ENCODE measurements at regions not wholly inside any gene's neighbourhood (a gene's known extent, or its start where the extent isn't known, plus 50 kb on each side); places are given as distances from the start of the nearest gene placed in this dataset.

DNA sequence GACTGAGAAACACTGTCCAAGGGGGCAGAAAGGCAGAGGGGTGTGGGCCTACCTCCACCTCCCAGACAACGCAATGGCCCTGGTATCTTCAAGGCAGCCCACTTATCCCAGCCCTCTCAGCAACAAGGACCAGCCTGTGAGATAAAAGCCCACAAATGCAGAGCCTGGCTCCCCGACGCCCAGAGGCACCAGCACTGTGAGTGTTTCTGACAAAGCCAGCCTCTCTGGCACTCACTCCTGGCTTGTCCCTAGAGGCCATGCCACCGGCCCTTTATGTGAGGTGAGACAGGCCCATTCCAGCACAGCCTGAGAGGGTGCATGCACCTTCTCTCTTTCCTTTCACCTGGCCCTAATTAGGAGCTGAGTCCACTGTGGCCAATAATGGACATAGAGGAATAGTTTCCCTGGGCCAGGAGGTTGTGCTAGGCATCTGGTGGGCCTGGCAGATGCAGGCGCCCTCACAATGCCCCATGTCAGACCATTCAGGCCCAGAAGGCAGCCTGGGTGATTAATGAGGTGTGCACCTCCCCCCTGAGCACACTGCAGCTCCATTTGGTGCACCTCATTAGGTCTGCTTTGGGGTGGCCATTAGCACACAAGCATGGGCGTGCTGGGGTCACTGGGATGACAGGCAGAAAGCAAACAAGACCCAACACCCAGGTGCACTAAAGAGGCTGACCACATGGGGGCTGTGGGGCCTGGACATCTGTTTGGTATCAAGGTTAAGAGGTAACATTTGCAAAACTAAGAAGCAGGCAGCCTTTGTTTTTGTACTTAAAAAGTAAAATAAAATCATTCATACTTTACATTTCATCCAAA is 176.0 kb downstream of the MED10 start:
- Histone ChIP-seq H3K4me3 (ENCODE audit: low read depth in 1 of 2, low read length in 2 of 2) (no peak overlapping the region), H3K9me3 (ENCODE audit: control insufficient read depth in 1 of 2, low read length in 2 of 2) (no peaks in the 10 kb centered on the region), H3K36me3 (ENCODE audit: control insufficient read depth in 1 of 2, insufficient read depth in 2 of 2, low read length in 2 of 2) (no peaks in the 10 kb centered on the region), H3K4me1 (ENCODE audit: control insufficient read depth in 1 of 2, insufficient read depth in 2 of 2, low read length in 2 of 2) (no peaks in the 10 kb centered on the region), H3K27me3 (ENCODE audit: control insufficient read depth in 1 of 2, insufficient read depth in 2 of 2, low read length in 2 of 2) (no peaks in the 10 kb centered on the region), H3K27ac (ENCODE audit: low read depth, low read length) (no peak overlapping the region), H3K9ac (ENCODE audit: low read depth in 1 of 2, low read length in 2 of 2) (no peak overlapping the region)

DNA sequence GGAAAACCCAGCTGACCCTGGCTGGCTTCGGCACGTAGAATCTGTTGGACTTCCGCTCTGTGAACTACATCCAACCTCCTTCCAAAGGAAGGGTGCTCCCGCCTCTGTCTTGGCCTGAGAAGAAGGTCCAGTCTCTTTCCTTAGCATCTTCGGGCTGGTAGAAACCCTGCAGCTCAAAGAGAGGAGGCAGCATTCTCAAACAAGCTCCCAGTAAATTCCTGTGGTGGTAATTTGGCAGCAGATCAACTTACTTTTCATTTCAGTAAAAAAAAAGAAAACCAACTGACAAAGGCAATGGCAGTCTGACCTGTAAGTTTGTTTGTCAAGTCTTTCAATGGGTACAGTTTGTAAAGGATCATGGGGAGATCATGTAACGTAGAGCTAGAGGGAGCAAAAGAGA is 176.7 kb downstream of the MED10 start:
- H3K9ac ChIP-seq (ENCODE audit: low read depth in 1 of 2, low read length in 2 of 2), result no peak overlapping the region
- no peak overlapping the region for H3K4me3 ChIP-seq (ENCODE audit: low read depth in 1 of 2, low read length in 2 of 2)
- H3K36me3 ChIP-seq (ENCODE audit: control insufficient read depth in 1 of 2, insufficient read depth in 2 of 2, low read length in 2 of 2), result no peaks in the 10 kb centered on the region
- H3K27ac ChIP-seq (ENCODE audit: low read depth, low read length), result no peak overlapping the region
- H3K27me3 ChIP-seq (ENCODE audit: control insufficient read depth in 1 of 2, insufficient read depth in 2 of 2, low read length in 2 of 2), result no peaks in the 10 kb centered on the region
- no peaks in the 10 kb centered on the region for H3K9me3 ChIP-seq (ENCODE audit: control insufficient read depth in 1 of 2, low read length in 2 of 2)
- no peaks in the 10 kb centered on the region for H3K4me1 ChIP-seq (ENCODE audit: control insufficient read depth in 1 of 2, insufficient read depth in 2 of 2, low read length in 2 of 2)

DNA sequence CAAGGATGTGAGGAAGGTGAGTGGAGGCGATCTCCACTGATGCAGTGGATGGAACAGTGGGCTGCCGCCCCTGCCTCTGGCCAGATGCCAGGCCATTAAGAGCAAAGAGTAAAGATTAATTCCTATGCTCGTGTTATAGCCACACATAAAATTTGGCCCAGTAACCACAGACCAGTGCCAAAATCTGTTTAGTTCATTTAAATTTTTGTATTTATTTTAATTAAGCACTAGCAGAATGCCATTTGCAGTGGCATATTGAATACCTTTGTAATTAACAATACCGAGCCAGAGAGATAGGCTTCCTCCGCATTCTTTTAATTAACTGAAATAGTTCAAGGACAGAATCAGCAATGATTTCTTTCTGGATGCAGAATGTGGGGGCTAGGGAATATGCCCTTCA is 179.8 kb downstream of the MED10 start:
- no peaks in the 10 kb centered on the region for H3K36me3 ChIP-seq (ENCODE audit: control insufficient read depth in 1 of 2, insufficient read depth in 2 of 2, low read length in 2 of 2)
- no peaks in the 10 kb centered on the region for H3K4me1 ChIP-seq (ENCODE audit: control insufficient read depth in 1 of 2, insufficient read depth in 2 of 2, low read length in 2 of 2)
- no peak overlapping the region for H3K9ac ChIP-seq (ENCODE audit: low read depth in 1 of 2, low read length in 2 of 2)
- H3K27me3 ChIP-seq (ENCODE audit: control insufficient read depth in 1 of 2, insufficient read depth in 2 of 2, low read length in 2 of 2), result no peaks in the 10 kb centered on the region
- H3K4me3 ChIP-seq (ENCODE audit: low read depth in 1 of 2, low read length in 2 of 2), result no peak overlapping the region
- H3K27ac ChIP-seq (ENCODE audit: low read depth, low read length), result no peak overlapping the region
- H3K9me3 ChIP-seq (ENCODE audit: control insufficient read depth in 1 of 2, low read length in 2 of 2), result no peaks in the 10 kb centered on the region

DNA sequence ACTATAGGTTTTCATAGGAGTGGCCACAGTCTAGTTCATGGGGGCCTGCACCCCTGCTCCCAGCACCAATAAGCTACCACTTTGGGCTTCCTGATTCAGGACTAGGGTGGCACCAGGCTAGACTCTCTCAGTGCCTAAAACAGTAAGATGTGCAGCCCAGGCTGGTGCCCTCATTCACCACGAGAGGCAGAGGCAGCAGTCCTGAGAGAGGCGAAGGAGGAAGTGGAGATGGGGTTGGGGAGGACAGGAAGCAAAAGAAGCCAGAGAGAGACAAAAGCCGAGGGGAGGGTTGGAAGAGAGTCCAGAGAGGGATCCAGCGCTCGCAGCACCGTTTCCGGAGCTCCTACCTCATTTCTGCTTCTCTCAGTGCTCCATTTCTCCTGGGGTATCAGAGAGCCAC is 180.9 kb downstream of the MED10 start:
- Histone ChIP-seq H3K4me1 (ENCODE audit: control insufficient read depth in 1 of 2, insufficient read depth in 2 of 2, low read length in 2 of 2) (no peaks in the 10 kb centered on the region), H3K27me3 (ENCODE audit: control insufficient read depth in 1 of 2, insufficient read depth in 2 of 2, low read length in 2 of 2) (no peaks in the 10 kb centered on the region), H3K9ac (ENCODE audit: low read depth in 1 of 2, low read length in 2 of 2) (no peak overlapping the region), H3K4me3 (ENCODE audit: low read depth in 1 of 2, low read length in 2 of 2) (no peak overlapping the region), H3K36me3 (ENCODE audit: control insufficient read depth in 1 of 2, insufficient read depth in 2 of 2, low read length in 2 of 2) (no peaks in the 10 kb centered on the region), H3K9me3 (ENCODE audit: control insufficient read depth in 1 of 2, low read length in 2 of 2) (no peaks in the 10 kb centered on the region), H3K27ac (ENCODE audit: low read depth, low read length) (no peak overlapping the region)

DNA sequence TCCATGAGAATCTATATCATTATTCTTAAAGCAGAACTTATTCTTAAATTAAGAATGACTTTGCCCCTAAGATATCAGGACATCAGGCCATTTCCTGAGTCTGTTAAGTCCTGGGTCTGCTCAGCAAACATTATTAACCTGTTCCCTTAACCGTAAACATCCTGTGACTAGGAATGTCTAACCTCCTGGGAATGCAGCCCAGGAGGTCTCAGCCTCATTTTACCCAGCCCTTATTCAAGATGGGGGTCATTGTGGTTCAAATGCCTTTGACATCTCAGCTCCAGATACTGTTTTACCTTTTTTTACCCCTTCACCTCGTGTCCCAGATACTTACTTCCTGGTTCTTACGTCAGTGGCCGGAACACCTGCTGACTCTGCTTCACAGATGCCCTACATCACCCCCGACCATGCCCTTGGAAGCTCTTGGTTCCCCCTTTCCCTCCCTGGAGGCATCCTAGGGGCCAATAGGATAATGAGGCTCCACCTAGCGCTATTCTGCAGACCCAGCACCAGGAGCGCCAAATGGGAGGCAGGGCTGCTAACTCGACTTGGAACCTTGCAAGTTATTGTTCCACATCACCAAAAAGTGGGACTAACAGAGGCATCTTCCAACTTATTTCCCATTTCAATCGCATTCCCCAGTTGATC is 182.5 kb downstream of the MED10 start:
- no peaks in the 10 kb centered on the region for H3K36me3 ChIP-seq (ENCODE audit: control insufficient read depth in 1 of 2, insufficient read depth in 2 of 2, low read length in 2 of 2)
- H3K27me3 ChIP-seq (ENCODE audit: control insufficient read depth in 1 of 2, insufficient read depth in 2 of 2, low read length in 2 of 2), result no peaks in the 10 kb centered on the region
- no peak overlapping the region for H3K27ac ChIP-seq (ENCODE audit: low read depth, low read length)
- H3K9ac ChIP-seq (ENCODE audit: low read depth in 1 of 2, low read length in 2 of 2), result no peak overlapping the region
- no peaks in the 10 kb centered on the region for H3K9me3 ChIP-seq (ENCODE audit: control insufficient read depth in 1 of 2, low read length in 2 of 2)
- H3K4me3 ChIP-seq (ENCODE audit: low read depth in 1 of 2, low read length in 2 of 2), result no peak overlapping the region
- H3K4me1 ChIP-seq (ENCODE audit: control insufficient read depth in 1 of 2, insufficient read depth in 2 of 2, low read length in 2 of 2), result no peaks in the 10 kb centered on the region

DNA sequence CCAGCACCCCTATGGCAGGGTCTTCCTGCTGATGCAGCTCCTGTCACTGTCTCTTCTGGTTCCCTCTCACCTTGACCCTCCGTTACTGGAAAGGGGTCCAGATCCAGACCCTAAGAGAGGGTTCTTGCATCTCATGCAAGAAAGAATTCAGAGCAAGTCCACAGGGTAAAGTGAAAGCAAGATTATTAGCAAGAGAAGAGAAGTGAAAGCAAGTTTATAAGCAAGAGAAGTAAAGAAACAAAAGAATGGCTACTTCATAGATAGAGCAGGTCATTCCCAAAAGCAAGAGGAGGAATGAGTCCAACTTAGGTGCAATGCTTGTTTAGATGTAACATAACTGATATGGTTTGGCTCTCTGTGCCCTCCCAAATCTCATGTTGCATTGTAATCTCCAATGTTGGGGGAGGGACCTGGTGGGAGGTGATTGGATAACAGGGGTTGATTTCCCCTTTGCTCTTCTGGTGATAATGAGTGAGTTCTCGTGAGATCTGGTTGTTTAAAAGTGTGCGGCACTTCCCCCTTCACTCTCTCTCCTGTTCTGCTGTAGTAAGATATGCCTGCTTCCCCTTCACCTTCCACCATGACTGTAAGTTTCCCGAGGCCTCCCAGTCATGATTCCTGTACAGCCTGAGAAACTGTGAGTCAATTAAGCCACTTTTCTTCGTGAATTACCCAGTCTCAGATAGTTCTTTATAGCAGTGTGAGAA is 183.3 kb downstream of the MED10 start:
- Histone ChIP-seq H3K4me1 (ENCODE audit: control insufficient read depth in 1 of 2, insufficient read depth in 2 of 2, low read length in 2 of 2) (no peaks in the 10 kb centered on the region), H3K9me3 (ENCODE audit: control insufficient read depth in 1 of 2, low read length in 2 of 2) (no peaks in the 10 kb centered on the region), H3K27ac (ENCODE audit: low read depth, low read length) (no peak overlapping the region), H3K4me3 (ENCODE audit: low read depth in 1 of 2, low read length in 2 of 2) (no peak overlapping the region), H3K36me3 (ENCODE audit: control insufficient read depth in 1 of 2, insufficient read depth in 2 of 2, low read length in 2 of 2) (no peaks in the 10 kb centered on the region), H3K9ac (ENCODE audit: low read depth in 1 of 2, low read length in 2 of 2) (no peak overlapping the region), H3K27me3 (ENCODE audit: control insufficient read depth in 1 of 2, insufficient read depth in 2 of 2, low read length in 2 of 2) (no peaks in the 10 kb centered on the region)

DNA sequence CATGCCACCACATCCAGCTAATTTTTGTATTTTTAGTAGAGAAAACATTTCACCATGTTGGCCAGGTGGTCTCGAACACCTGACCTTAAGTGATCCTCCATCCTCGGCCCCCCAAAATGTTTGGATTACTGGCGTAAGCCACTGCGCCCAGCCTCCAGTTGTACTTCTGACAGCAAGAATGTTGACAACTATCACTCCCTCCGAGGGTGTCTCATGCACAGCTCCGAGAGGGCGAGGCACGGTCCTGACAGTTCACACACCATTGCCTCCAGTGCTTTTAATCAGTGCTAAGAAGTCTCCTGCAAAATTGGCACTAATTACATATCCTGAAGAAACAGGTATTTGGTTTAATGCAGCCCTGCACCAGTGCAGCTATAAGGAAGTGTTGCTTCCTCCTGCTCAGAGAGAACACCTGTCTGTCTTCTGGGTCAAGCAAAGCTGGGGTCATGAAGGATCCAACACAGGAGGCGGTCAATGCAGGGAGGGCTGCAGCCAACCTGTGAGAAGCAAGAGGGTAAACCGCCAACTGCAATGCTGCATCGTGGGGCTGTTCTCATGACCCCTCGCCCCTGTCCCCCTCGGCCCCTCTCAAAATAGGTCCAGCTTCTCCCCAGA is 184.0 kb downstream of the MED10 start:
- no peaks in the 10 kb centered on the region for H3K36me3 ChIP-seq (ENCODE audit: control insufficient read depth in 1 of 2, insufficient read depth in 2 of 2, low read length in 2 of 2)
- H3K4me3 ChIP-seq (ENCODE audit: low read depth in 1 of 2, low read length in 2 of 2), result no peak overlapping the region
- no peaks in the 10 kb centered on the region for H3K4me1 ChIP-seq (ENCODE audit: control insufficient read depth in 1 of 2, insufficient read depth in 2 of 2, low read length in 2 of 2)
- no peaks in the 10 kb centered on the region for H3K27me3 ChIP-seq (ENCODE audit: control insufficient read depth in 1 of 2, insufficient read depth in 2 of 2, low read length in 2 of 2)
- H3K27ac ChIP-seq (ENCODE audit: low read depth, low read length), result no peak overlapping the region
- H3K9ac ChIP-seq (ENCODE audit: low read depth in 1 of 2, low read length in 2 of 2), result no peak overlapping the region
- no peaks in the 10 kb centered on the region for H3K9me3 ChIP-seq (ENCODE audit: control insufficient read depth in 1 of 2, low read length in 2 of 2)

DNA sequence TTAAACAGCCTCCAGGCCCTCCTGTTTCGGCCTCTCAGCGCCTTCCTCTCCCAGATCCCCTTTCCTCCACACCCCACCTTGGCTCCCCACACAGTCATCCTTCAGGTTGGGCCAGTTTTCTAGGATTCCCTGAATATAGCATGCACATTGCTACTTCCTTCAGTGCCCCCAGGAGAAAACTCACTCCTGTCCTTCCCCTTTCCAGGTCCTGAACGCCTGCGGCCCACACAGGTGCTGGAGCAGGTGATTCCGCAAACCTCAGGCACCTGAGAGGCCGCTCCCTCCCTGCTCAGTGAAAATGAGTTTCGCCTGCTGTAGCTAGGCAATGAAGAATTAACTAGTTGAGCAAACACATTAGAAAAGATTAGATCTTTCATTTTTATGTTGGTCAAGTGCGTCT is 185.0 kb downstream of the MED10 start:
- Histone ChIP-seq H3K9ac (ENCODE audit: low read depth in 1 of 2, low read length in 2 of 2) (no peak overlapping the region), H3K27ac (ENCODE audit: low read depth, low read length) (no peak overlapping the region), H3K4me1 (ENCODE audit: control insufficient read depth in 1 of 2, insufficient read depth in 2 of 2, low read length in 2 of 2) (no peaks in the 10 kb centered on the region), H3K9me3 (ENCODE audit: control insufficient read depth in 1 of 2, low read length in 2 of 2) (no peaks in the 10 kb centered on the region), H3K27me3 (ENCODE audit: control insufficient read depth in 1 of 2, insufficient read depth in 2 of 2, low read length in 2 of 2) (no peaks in the 10 kb centered on the region), H3K4me3 (ENCODE audit: low read depth in 1 of 2, low read length in 2 of 2) (no peak overlapping the region), H3K36me3 (ENCODE audit: control insufficient read depth in 1 of 2, insufficient read depth in 2 of 2, low read length in 2 of 2) (no peaks in the 10 kb centered on the region)

DNA sequence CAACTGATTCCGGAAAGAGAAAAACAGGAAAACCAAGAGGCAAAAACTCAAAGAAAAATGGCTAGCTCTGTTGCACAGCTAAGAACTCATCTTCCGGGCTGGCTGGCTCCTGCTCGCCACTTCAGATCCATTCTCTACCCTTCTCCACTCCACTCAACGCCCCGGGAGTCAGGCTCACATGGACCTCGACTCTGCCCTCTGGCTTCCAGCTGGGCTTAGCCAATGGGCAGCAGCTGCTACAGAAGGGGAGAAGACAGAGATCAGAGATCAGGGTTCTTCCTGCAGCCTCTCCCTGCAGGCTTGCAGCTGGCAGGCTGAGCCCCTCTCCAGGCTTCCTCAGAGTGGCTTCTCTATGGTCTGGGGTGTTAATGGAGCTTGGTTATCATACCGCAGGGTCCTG is 187.5 kb downstream of the MED10 start:
- Histone ChIP-seq H3K9ac (ENCODE audit: low read depth in 1 of 2, low read length in 2 of 2) (no peak overlapping the region), H3K9me3 (ENCODE audit: control insufficient read depth in 1 of 2, low read length in 2 of 2) (no peaks in the 10 kb centered on the region), H3K36me3 (ENCODE audit: control insufficient read depth in 1 of 2, insufficient read depth in 2 of 2, low read length in 2 of 2) (no peaks in the 10 kb centered on the region), H3K4me1 (ENCODE audit: control insufficient read depth in 1 of 2, insufficient read depth in 2 of 2, low read length in 2 of 2) (no peaks in the 10 kb centered on the region), H3K27ac (ENCODE audit: low read depth, low read length) (no peak overlapping the region), H3K27me3 (ENCODE audit: control insufficient read depth in 1 of 2, insufficient read depth in 2 of 2, low read length in 2 of 2) (no peaks in the 10 kb centered on the region), H3K4me3 (ENCODE audit: low read depth in 1 of 2, low read length in 2 of 2) (no peak overlapping the region)

DNA sequence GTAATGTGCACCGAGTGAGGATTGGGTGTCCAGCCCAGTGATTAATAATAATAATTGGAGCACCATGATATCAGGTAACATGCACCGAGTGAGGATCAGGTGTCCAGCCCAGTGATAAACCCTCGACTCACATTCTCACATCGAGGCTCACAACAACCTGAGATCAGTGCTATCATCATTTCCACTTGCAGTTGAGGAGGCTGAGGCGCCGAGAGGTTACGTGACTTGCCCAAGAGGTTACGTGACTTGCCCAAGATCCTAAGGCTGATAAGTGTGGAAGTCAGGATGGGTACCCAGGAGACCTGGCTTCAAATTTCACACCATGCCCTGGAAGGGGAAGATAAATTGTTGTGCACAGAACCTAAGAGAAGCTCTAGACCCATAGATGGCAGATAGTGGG is 189.4 kb downstream of the MED10 start:
- H3K27me3 ChIP-seq (ENCODE audit: control insufficient read depth in 1 of 2, insufficient read depth in 2 of 2, low read length in 2 of 2), result no peaks in the 10 kb centered on the region
- H3K27ac ChIP-seq (ENCODE audit: low read depth, low read length), result no peak overlapping the region
- H3K9ac ChIP-seq (ENCODE audit: low read depth in 1 of 2, low read length in 2 of 2), result no peak overlapping the region

More for the DNA sequence above, 189.4 kb downstream of the MED10 start:
- no peak overlapping the region for H3K4me3 ChIP-seq (ENCODE audit: low read depth in 1 of 2, low read length in 2 of 2)
- H3K4me1 ChIP-seq (ENCODE audit: control insufficient read depth in 1 of 2, insufficient read depth in 2 of 2, low read length in 2 of 2), result no peaks in the 10 kb centered on the region
- H3K9me3 ChIP-seq (ENCODE audit: control insufficient read depth in 1 of 2, low read length in 2 of 2), result no peaks in the 10 kb centered on the region
- no peaks in the 10 kb centered on the region for H3K36me3 ChIP-seq (ENCODE audit: control insufficient read depth in 1 of 2, insufficient read depth in 2 of 2, low read length in 2 of 2)

All from duodenal mucosa (tissue), 2 donors.